Hypothalamus (tissue), 51 donors: ENCODE measurements at regions not wholly inside any gene's neighbourhood (a gene's known extent, or its start where the extent isn't known, plus 50 kb on each side); places are given as distances from the start of the nearest gene placed in this dataset.

Experiments used
- DNase-seq, 51 donors: peaks; one replicate each; lab custom pipeline; 2025; lab: John Stamatoyannopoulos, UW

DNA sequence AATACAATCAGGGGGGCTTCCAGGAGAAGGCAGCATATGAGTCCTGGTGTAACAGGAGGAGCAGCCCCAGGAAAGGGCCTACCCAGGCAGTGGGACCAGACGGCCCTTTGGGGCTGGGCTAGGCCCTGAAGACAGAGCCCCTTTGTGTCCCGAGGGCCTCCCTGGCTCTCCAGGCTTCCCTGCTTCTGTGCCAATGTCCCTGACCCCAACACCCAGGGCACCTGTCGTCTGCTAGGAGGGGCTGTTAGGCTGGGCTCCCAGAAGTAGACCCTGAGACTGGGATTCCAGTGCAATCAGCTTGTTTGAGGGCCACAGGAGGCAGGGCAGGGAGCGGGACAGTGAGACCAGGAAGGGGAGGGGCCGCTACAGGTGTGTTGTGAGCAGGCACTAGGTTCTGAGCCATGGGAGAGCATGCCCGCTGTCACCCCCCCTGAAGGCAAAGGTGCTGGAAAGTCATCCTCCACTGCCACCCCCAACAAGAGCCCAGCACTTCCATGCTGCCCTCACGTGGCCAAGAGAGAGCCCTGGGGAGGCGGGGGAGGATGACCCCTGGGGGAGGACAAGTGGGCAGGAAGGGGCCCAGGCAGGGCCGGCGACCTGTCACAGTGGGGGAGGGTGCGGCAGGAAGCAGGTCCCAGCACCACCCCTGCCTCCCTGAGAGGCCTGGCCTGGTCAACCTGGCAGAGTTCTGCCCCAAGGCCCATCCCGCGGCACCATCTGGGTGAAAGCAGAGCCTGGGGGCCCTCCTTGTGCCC, 64.8 kb downstream of the ADRA2C start:
- no peak for DNase-seq

- DNase-seq: no peak
These were observed 65.5 kb downstream of the ADRA2C start for GRCh38 chr4:3831529-3832150.

- DNase-seq: no peak
These were observed 66.5 kb downstream of the ADRA2C start for GRCh38 chr4:3832536-3833220.

DNA sequence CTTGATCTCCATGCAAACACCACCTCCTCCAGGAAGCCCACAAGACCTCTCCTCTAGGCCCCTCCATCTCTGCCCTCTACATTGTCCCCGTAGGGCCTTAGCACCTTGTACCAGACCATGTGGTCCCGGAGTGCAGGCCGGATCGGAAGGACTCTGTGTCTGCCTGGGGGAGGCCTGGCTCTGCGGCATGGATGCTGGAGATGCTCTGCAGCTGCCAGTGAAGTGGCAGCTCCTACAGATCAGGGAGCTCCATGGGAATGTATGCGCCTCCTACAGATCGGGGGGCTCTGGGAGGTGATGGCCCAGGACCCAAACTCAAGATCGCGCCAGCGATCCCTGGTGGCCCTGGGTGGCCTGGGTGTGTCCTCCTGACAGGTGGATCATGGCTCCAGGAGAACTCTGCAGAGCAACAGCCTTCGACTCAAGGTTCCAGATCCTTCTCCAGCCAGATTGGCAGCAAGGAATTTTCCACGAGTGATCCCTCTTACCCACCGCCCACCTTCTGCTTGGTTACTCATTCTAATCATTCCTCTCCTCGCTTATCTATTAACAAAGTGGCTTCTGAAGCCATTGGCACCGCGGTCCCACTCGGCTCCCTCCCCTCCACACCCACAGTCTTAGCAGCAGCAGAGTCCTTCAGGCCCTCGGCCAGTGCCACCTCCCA, 67.3 kb downstream of the ADRA2C start:
- no peak for DNase-seq

GRCh38 chr4:3834186-3834662, 68.0 kb downstream of the ADRA2C start:
- no peak for DNase-seq

DNA sequence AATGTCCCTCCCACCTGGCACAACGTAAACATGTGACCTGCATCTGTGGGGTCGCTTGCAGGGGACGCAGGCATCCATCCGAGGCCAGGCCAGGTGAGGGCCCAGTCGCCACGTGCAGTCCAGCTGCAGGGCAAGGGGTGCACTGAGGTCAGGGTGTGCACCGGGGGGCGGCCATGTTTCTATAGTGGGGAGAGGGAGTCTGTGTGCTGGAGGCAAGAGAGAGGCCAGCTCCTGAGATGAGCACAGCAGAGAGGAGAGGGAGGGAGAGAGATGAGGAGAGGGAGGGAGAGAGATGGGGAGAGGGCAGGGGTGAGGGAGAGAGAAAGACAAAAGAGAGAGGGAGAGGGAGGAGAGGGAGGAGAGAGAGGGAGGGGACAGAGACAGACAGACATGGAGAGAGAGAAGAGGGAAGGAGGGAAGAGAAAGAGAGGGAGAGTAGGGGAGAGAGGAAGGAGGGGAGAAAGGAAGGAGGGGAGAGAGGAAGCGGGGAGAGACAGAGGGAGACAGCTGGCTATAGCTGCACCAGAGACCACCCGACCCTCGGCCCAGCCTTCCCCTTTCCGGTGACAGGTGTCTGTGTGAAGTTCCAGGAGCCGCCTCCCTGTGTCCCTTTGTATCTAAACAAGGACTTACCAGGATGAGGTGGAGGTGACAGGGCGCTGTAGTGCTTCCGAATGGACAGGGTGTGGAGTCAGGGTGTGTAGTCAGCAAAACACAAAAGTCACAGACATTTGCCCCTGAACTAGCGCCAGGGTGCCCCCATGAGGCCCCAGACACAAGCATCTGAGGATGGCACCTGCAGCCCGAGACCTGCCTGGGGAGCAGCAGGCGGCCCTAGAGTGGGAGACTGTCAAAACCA, 68.7 kb downstream of the ADRA2C start:
- DNase-seq: no peak

- DNase-seq: no peak
These were observed 69.6 kb downstream of the ADRA2C start for GRCh38 chr4:3835527-3836405.

DNA sequence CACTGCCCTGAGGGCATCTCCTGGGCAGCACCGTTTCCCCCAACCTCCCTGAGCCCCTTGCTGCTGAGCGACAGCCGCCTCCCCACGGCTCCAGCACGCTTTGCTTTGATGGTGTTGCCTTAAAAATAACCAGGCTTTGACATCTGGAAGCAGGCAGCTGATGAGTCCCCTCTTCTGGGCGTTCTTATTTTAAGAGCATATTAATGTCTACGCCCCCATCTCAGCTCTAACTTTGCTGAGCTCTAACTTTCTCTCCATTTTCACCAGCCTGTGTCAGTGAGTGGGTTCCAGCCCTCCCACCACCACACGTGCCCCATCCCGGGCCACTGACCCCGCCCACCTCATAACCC, 70.2 kb downstream of the ADRA2C start:
- DNase-seq: no peak

GRCh38 chr4:3836756-3837601, 70.8 kb downstream of the ADRA2C start:
- no peak for DNase-seq

- no peak for DNase-seq
These were observed 72.5 kb downstream of the ADRA2C start for GRCh38 chr4:3838437-3839380.

DNA sequence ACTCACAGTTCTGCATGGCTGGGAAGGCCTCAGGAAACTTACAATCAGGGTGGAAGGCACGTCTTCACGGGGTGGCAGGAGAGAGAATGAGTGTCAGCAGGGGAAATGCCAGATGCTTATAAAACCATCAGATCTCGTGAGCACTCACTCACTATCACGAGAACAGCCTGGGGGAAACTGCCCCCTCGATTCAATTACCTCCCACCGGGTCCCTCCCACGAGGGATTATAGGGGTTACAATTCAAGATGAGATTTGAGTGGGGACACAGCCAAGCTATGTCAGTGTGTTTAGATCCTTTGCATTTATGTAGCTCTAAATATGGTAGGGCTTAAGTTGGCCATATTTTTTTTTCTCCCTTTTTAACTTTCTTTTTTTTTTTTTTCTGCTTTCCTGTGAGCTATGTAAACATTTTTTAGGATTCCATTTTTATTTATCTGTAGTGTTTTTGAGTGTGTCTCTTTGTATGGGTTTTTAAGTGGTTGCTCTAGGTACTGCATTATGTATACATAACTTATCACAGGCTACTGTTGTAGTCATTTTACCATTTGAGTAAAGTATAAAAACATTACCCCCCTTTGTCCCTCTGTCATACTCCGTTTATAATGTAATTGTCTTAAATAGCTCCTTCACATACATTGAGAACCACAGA, 79.0 kb downstream of the ADRA2C start:
- DNase-seq: no peak

- no peak for DNase-seq
These were observed 79.7 kb downstream of the ADRA2C start for GRCh38 chr4:3845744-3846429.

DNA sequence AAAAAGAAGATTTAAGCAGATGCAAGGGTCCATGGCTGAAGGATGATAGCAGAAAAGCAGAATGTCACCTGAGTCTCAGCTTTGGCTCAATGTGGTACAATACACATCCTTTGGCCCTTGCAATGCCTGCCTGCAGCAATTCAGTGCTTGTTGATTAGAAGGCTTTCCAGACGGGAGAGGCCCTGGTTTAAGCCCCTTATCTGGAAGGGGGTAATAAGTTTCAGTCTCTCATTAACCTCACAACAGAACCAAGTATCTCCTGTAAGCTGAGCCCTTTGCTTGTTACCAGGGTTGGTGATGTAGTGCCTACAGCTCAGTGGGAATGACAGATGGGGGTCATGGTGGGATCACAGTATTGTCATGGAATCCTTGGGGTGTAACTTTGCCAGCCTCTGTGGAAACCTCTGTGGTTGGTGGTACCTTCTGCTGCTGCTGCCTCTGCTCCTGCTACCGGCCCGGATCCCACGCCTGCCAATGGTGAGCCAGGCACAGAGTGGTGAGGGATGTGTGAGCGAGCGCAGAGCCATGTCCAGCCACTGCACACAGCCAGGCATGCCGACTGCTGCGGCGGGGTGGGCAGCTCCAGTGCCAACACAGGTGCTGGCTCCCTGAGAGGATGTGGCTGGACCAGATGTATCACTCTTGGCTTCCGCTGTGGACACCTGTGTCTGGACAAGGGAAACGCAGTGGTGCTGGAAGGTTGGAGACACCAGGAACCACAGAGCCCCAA, 81.2 kb downstream of the ADRA2C start:
- no peak for DNase-seq

- DNase-seq: no peak
These were observed 82.1 kb downstream of the ADRA2C start for GRCh38 chr4:3848323-3848722.

- DNase-seq: no peak
These were observed 83.0 kb downstream of the ADRA2C start for GRCh38 chr4:3849140-3849539.
